M059J (cell line): ENCODE measurements at regions not wholly inside any gene's neighbourhood (a gene's known extent, or its start where the extent isn't known, plus 50 kb on each side); places are given as distances from the start of the nearest gene placed in this dataset.
A peak's percentile ranks its signal among the peaks of the same experiment; 100 is the strongest.
"Not testable (repeated sequence)": the region's sequence is repeated elsewhere in the genome, so short reads cannot be mapped to it uniquely, and the experiment has no call there.

Experiments used
- DNase-seq: peaks from one replicate; pipeline ENCODE4 v3.0.0-alpha.2; 2012; ENCODE audit warnings: low read depth

DNA sequence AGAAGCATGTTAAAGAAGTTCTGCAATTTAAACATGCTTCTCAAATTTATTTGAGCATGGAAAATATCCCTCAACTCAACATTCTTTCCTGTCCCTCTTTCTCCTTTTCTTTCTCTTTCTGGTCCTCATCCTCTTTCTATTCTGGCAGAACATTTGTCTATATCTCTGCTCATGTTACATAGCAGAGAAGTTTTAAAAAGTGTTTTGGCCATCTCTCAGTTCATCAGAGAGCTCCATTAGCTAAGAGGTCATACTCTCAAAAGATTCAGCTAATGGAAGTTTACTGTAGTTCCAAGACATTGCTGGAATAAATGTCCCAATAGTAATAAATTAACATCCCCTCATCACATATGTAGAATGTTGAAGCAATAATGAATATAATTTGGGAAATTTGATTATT is 53.5 kb downstream of the XCL2 start:
- DNase-seq: no peak

DNA sequence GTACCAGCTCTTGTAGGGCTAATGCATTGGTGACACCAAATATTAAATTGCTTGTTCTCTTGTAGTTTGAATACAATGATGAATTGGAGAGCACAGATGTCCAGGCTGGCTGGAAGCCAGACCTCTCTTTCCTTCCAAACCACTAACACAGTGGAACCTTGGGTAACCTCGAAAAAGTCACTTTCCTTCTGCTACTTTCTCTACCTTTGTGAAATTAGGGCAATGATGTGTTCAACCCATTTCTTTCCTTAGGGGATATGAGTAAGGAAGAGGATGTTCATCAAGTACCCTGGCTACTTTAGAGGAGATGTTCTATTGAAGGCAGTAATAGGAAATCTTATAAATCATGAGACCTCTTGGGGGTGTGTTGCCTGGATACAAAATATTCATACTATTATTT is 55.7 kb downstream of the XCL2 start:
- peak; percentile 82 for DNase-seq

DNA sequence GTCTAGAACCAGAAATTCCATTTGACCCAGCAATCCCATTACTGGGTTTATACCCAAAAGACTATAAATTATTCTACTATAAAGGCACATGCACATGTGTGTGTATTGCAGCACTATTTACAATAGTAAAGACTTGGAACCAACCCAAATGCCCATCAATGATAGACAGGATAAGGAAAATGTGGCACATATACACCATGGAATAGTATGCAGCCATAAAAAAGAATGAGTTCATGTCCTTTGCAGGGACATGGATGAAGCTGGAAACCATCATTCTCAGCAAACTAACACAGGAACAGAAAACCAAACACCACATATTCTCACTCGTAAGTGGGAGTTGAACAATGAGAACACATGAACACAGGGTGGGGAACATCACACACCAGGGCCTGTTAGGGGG is 57.0 kb downstream of the XCL2 start:
- DNase-seq: not testable (repeated sequence)

DNA sequence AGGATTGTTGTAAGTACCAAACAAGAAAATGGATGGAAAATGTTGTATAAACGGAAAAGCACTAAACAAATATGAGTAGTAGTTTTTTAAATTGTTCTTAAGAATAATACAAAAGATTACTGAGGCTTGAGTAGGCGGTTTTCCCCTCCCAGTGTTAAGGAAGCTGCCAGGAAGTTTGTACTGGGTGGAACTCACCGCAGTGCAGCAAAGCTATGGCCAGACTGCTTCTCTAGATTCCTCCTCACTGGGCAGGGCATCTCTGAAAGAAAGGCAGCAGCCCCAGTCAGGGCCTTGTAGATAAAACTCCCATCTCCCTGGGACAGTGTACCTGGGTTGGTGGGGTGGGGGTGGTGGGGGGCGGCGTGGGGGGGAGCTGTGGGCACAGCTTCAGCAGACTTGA is 58.7 kb downstream of the XCL2 start:
- peak; percentile 49 for DNase-seq

DNA sequence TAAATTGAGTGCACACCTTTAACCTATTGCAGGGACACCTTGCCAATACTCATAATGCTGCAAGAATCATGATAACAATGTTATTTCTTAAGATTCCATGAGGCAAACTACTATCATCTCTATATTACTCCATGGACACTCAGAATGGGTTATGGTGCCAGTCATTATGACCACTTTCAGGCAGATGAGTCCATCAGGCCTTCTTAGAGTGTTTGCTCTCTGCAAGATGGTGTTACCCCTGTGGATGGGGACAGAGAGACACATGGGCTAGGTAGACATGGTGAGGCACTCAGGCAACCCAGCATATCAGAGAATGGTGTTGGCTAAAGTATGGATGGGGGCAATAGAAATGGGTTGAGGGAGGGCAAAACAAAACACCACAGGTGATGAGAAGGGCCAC is 59.7 kb downstream of the XCL2 start:
- no peak for DNase-seq

DNA sequence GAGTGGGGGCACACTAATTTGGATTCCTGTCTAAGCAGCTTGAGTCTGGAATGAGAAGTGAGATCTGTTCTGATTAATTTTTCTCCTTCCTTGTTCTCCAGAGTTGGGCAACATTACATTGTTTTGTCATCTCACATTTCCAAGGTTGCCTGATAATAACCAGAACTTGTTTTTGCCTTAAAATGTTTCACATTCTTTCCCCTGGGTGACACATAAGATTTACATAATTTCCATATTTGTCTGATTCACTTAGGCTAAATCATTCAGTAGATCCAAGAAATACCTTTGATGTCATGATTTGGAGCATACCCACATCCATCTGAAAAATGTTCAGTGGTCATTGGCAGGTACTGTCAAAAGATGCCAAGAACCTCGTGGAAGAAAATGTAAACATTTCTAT is 60.3 kb downstream of the XCL2 start:
- DNase-seq: peak; percentile 82

DNA sequence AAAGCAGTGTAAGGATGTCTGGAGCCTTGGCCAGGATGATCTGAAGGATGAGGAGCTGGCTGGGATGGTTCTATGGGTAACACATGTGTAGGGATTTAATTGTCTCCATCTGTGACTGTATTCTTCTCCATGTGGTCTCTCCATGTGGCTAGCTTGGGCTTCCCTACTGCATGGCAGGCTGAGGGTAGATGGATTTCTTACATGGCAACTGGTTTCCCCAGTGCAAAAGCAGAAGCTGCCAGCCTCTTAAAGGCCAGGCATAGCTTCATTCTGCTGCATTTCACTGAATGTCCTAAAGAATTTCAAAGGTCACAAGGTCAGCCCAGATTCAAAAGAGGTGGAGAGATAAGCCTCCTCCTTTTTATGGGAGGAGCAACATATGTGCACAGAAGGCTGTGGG is 61.7 kb downstream of the XCL2 start:
- peak; percentile 34 for DNase-seq

DNA sequence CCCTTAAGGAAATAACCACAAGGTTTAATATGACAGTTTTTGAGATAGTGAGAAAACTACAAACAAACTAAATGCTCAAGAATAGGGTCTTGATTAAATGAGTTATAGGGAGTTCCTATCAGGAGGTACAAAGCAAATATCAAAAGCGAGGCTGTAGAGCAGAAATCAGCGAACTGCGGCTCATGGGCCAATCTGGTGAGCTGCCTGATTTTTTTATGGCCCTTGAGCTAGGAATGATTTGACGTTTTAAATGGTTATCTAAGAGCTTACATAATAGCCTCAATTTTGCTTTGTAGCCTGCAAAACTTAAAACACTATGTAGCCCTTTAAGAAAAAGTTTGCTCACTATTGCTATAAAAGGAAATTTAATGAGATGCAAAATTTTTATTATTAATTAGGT is 62.2 kb downstream of the XCL2 start:
- DNase-seq: no peak

DNA sequence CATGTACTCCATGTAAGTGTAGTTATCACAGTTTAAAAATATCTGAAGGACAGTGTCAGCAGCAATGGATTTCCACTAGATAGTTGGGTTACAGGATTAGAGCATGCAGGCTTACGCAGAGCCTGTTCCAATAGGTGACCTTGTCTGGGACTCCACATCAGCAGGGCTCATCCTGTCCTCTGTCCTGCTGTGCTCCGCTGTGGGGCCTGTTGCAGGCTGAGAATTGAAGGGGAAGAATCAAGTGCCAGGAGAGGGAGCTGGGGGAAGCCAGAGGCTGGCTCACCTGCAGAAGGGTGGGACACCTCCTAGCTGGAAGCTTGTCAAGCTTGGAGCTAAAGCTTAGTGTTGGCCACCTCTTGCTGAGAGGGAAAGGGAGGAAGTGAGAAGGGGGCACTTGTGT is 62.8 kb downstream of the XCL2 start:
- no peak for DNase-seq

DNA sequence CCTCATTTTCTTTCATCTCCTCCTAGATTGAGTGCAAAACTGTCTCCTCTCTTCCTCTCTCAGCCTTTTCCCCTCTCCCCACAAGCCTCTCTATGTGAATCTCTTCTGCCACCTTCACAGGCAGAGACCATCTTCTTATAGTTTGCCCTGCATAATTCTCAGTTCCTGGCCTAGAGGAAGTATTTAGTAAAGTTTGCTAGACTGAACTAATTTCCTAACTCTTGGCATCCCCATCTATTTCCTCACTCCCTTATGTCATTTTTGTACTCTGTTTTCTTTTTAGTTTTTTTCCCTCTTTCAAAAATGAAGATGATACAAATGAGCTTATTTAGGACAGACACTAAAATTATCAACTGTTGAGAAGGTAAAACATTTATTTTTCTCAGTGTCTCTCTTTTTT is 66.0 kb downstream of the XCL2 start:
- DNase-seq: no peak

DNA sequence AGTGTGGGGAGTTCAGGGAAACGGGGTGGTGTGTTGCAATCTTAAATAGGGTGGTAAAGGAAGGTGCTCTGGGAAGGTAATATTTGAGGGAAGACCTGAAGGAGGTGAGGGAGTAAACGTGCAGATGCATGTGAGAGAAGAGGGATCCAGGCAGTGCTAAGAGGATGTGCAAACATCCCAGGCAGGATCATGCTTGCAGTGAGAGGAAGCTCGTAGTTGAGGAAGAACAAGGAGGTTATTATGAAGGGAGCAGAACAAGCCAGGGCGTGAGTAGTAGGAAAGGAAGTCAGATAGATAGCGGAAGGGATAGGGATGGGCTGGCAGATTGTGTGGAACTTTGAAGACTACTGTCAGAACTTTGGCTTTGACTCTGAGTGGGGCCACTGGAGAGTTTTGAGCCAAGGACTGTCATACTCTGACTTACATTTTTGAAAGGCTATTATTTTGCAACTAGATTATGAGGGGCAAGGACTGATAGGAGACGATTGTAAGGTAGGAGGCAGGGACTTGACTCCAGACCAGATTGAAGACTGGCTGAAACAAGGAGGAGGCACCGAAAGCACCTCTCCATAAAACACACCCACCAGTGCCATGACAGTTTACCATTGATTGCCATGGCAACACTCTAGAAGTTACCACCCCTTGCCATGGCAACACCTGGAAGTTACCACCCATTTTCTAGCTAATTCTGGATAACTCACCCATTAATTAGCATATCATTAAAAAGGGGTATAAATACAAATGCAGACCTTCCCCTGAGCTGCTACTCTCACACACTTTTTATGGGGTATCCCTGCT is 67.0 kb downstream of the XCL2 start:
- no peak for DNase-seq

DNA sequence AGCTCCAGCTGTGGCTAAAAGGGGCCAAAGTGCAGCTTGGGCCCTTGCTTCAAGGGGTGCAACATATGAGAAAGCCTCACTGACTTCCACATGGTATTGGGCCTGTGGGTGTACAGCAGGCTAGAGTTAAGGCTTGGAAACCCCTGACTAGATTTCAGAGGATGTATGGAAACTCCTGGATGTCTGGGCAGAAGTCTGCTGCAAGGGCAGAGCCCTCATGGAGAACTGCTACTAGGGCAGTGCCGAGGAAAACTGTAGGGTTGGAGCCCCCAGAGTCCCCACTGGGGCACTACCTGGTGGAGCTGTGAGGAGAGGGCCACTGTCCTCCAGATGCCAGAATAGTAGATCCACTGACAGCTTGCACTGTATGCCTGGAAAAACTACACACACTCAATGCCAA is 69.5 kb downstream of the XCL2 start:
- DNase-seq: no peak

DNA sequence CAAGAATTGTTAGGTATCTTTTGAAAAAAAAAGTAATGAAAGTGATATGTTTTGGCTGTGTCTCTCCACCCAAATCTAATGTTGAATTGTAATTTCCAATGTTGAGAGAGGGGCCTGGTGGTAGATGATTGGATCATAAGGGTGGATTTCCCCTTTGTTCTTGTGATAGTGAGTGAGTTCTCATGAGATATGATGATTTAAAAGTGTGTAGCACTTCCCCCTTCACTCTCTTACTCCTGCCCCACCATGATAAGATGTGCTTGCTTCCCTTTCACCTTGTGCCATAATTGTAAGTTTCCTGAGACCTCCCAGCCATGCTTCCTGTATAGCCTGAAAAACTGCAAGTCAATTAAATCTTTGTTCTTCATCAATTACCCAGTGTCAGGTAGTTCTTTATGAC is 70.7 kb downstream of the XCL2 start:
- DNase-seq: no peak

DNA sequence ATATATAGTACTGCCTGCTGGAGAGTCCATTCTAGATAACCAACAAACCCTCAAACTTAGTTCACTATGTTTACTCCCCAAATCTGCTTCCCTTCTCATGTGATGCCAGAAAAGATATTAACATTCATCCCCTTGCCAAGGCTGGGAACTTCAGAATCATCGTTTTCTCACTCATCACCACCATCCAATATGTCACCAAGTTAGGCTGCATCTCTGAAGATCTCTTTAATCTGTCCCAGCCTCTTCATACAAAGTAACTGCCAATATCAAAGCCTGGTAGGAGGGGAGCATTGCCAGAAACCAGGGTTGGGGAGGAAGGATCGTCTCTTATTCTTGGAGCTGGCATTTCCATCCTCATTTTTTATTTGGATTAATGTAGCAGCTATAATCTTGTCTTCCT is 71.6 kb downstream of the XCL2 start:
- DNase-seq: peak; percentile 32

DNA sequence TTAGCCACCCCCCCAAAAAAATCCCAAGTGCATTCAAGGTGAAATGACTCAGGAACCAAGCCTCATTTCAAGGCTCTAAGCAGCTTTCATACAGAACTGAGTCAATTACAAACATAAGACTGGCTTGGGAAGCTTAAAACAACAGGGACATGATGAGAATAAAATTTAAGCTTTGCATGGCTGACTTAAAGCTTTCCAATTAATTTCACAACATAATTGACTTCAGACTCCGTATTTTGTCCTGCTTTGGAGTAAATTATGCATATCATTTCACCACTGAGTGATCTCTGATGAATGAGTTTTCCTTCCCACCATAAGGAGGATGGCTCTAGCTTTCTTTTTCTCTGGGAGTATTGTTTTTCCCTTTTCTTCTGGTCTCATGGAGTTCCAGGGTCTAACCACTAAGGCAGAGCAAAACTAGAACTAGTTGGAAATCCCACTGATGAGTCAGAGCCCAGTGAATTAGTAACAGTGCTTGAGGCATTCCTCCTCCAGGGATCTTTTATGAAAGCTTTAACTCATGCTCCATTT is 72.8 kb downstream of the XCL2 start:
- DNase-seq: peak; percentile 99

DNA sequence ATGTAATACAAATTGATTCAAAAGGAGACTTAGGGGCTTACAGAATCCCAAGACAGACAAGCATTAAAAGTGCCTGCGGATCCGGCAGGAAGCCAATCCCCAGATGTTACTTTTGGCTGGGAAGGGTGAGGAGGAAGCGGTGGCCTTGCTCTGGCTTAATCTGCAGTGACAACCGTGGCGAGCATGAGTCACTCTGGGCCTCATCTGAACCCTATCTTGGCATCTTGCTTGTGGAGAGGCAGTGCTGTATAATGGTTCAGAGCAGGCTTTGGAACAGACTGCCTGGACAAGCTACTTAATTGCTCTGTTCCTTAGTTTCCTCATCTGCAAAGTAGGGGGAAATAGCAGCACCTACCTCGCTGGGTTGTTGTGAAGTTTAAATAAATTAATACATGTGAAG is 74.1 kb downstream of the XCL2 start:
- DNase-seq: peak; percentile 97

DNA sequence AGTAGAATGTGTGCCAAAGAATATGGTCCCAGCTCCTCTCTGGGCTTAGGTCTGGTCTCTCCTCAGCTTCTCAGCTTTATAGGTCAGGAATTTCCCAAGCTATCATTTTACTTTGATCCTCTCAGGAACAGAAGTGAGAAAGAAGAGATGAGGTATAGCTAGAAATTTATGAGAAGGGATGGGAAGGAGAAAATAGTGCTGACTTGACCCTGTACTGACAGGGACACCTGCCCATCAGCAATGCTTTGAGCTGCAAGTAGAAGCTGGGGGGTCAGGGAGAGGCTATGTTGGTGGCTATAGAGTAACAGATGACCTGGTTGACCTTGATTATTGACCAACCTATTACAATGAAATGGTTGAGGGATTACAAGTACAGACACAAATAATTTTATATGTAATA is 75.0 kb downstream of the XCL2 start:
- no peak for DNase-seq

DNA sequence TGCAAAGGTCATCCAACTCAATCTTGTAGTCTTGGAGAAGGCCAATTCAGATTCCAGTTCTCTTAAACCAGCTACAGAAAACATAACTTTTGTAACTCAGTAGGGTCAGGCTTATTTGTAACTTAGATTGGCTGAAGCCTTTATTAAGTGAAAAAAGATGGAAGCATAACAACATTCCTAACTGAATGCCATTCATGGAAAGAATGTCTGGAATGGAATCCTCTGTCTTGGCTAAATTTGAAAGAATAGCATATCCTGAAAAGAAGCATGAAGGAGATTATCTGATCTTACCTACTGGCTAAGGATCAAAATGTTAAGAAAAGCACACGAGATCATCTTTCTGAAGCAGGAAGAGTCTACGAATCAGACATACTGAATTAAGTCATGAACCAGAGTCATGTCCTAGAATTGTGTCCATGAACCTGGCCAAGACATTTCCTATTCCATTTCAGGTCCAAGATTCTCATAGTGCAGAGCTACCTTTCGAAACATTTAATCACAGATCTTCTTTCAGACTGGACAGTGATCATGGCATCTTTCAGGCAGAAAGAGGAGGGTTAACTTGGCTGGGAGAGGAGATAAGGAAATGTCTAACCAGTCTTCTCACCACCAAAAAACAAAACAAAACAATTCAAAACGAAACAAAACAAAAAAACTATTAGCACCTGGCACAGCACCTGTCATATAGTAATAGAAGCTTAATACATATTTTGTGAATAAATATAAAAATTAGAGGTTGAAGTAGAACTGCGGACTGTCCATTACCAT is 75.6 kb downstream of the XCL2 start:
- peak; percentile 62 for DNase-seq

DNA sequence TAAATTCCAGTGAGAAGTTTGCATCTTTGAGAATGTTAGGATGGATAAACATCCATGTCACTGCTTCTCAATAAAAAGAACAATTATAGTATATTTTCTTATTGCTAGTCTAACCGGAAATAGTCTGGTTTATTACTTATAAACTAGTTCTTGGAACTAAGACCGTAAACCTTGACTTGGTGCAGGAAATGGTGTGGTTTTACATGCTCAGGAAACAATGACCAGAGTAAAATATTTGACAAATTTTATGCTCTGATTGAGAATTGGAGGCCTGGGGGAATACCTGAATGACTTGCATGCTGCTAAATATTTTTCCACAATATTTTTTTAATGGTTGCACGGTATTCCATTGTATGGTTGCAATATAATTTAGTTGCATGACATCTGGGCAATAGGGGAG is 76.3 kb downstream of the XCL2 start:
- DNase-seq: peak; percentile 81

DNA sequence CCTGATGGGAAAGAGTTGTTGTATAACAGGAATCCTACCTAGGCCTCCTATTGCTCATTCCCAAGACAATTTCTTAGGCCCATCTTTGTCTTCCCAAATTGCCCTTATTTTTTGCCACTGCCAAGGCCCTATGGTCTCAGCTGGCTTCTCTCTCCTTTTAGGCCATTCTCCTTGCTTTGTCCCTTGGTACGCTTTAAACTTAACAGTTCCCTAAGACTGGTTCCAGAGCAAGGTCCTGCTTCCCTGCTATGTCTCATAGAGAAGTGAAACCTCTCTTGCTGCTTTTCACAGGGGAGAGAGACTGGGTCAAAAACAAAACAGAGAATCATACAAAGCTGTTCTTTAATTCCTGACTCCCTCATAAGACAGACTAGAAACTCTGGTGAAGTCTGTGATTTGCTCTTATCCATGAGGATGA is 77.1 kb downstream of the XCL2 start:
- no peak for DNase-seq

DNA sequence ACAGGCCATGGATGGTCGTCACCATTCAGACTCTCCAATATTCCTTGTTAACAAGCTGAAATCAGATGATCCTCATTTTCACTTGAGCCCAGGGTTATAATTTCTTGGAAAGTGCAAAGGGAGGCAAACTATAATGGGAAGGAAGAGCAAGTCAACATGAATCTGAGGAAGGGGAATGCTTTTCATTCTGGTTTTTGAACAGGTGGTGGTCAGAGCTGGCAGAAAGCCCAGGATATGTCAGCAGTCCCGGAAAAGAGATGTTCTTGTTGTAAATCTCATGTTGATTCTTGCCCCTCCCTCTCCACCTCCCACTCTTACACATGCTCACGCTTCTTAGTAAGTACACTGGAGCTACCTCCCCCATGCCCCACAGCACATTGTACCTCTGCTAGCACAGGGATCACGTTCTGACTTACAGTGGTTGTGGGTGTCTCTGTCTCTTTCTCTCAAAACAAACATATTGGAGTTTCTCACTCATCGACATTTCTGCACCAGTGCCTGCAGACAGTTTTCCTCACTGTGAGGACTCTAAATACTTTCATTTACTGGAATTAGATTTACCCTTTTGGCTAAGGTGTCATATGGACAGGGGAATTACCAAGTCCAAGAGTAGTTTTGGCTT is 77.6 kb downstream of the XCL2 start:
- peak; percentile 92 for DNase-seq

DNA sequence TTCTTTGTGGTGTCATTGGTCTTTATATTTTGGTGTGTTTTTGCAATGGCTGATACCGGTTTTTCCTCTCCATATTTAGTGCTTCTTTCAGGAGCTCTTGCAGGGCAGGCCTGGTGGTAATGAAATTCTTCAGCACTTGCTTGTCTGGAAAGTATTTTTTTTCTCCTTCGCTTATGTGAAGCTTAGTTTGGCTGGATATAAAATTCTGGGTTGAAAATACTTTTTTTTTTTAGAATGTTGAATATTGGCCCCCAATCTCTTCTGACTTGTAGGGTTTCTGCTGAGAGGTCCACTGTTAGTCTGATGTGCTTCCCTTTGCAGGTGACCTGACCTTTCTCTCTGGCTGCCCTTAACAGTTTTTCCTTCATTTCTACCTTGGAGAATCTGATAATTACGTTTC is 82.7 kb downstream of the XCL2 start:
- not testable (repeated sequence) for DNase-seq

DNA sequence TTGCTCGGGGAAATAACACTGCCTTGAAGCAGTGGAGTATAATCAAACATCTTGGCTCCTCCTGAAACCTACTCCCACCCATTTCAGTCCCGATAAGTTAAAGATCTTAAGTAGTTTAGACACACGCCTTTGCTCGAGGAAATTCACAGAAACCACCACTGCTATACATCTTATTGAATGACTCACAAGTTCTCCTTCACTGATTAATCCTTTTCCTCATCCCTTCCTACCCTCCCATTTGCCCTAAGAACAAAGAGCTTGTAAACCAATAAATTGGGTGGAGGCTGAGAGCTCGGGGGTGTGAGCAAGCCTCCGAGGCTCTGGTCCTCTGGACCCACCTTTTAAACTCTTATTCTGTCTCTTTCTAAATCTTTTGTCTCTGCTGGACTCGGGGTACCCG is 86.5 kb downstream of the XCL2 start:
- DNase-seq: not testable (repeated sequence)
